ENCODE measurements at regions not wholly inside any gene's neighbourhood (a gene's known extent, or its start where the extent isn't known, plus 50 kb on each side); places are given as distances from the start of the nearest gene placed in this dataset.

DNA sequence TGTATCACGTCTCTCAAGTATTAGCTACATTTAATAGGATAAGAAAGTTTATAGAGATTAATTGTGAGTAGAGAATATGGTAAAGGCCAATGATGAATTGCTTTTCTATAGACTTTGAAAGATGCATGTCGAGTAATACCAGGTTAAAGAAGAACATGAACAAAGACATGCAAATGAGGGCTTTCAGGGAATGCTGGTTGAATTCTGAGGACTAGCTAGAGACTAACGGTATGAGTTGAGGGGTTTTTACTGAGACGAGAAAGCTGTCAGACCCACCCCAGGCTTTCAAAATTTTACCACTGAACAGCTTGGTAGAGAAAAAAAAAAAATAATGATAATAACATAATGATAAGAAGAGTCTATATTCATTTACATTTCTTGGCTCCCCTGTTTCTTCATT lies 796.0 kb upstream of the CDH8 start:
- H3K23ac ChIP-seq (ENCODE audit: insufficient read length, low read depth, low read length) = no peak overlapping the region
- H3K9me3 ChIP-seq (ENCODE audit: control insufficient read depth, low read depth, low read length) = no peaks in the 10 kb centered on the region
- H3K79me2 ChIP-seq (ENCODE audit: insufficient read depth, low read length) = no peaks in the 10 kb centered on the region
- no peaks in the 10 kb centered on the region for H3K23me2 ChIP-seq (ENCODE audit: insufficient read length, low read depth, low read length, poor library complexity, severe bottlenecking)
- H3K4ac ChIP-seq (ENCODE audit: low read depth, low read length) = no peak overlapping the region
- no peak overlapping the region for H3K27ac ChIP-seq (ENCODE audit: insufficient read length, low read depth, low read length)
- H3K9me3 Mint-ChIP-seq = no peaks in the 10 kb centered on the region
- no peak overlapping the region for H2BK5ac ChIP-seq (ENCODE audit: insufficient read length, low read length)
- H3K36me3 Mint-ChIP-seq (ENCODE audit: insufficient read depth in 1 of 3, low read depth in 3 of 3) = no peaks in the 10 kb centered on the region
- no peaks in the 10 kb centered on the region; the same call in 1 of the 2 replicates for H3K27me3 Mint-ChIP-seq (ENCODE audit: low read depth)
- no peaks in the 10 kb centered on the region for H4K20me1 ChIP-seq (ENCODE audit: control insufficient read depth, insufficient read depth, insufficient read length)
- no peak overlapping the region for H4K5ac ChIP-seq (ENCODE audit: insufficient read length, low read depth, low read length)
- H2AK5ac ChIP-seq (ENCODE audit: insufficient read length, low read length) = no peak overlapping the region
- WGBS (ENCODE audit: extremely low coverage, insufficient read length, low lambda C conversion rate) = no CpG with 5 or more reads among the region's 4 CpGs
- no peak overlapping the region for H3K4me3 Mint-ChIP-seq
- H3K27me3 ChIP-seq (ENCODE audit: insufficient read depth, low read length) = no peaks in the 10 kb centered on the region
- H3K4me1 Mint-ChIP-seq = peaks cover 17 to 19% of the 10 kb centered on the region in 2 experiments
- no peak overlapping the region for H2BK15ac ChIP-seq (ENCODE audit: low read depth, low read length)
- H3K18ac ChIP-seq (ENCODE audit: insufficient read length, low read depth, low read length) = no peak overlapping the region
- no peak overlapping the region for H3K4me2 ChIP-seq (ENCODE audit: insufficient read depth, insufficient read length, low read length)
- no peak overlapping the region for H3K27ac Mint-ChIP-seq
- H3T11ph ChIP-seq (ENCODE audit: low read length) = no peak overlapping the region
- no peak overlapping the region for H2BK20ac ChIP-seq (ENCODE audit: low read depth, low read length, poor library complexity, severe bottlenecking)
- no peak overlapping the region for H4K8ac ChIP-seq (replicated peaks; ENCODE audit: insufficient read length, low read depth, low read length)
- H3K14ac ChIP-seq (ENCODE audit: insufficient read depth, low read length) = no peak overlapping the region
- TF ChIP-seq, protein P1, sequence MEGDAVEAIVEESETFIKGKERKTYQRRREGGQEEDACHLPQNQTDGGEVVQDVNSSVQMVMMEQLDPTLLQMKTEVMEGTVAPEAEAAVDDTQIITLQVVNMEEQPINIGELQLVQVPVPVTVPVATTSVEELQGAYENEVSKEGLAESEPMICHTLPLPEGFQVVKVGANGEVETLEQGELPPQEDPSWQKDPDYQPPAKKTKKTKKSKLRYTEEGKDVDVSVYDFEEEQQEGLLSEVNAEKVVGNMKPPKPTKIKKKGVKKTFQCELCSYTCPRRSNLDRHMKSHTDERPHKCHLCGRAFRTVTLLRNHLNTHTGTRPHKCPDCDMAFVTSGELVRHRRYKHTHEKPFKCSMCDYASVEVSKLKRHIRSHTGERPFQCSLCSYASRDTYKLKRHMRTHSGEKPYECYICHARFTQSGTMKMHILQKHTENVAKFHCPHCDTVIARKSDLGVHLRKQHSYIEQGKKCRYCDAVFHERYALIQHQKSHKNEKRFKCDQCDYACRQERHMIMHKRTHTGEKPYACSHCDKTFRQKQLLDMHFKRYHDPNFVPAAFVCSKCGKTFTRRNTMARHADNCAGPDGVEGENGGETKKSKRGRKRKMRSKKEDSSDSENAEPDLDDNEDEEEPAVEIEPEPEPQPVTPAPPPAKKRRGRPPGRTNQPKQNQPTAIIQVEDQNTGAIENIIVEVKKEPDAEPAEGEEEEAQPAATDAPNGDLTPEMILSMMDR (conservative IDR thresholded peaks at IDR 0.05) = no peak
- no peak overlapping the region for H2BK120ac ChIP-seq (ENCODE audit: low read depth, low read length, poor library complexity, severe bottlenecking)
- no peak for DNase-seq
- no peaks in the 10 kb centered on the region for H3K4me1 ChIP-seq (ENCODE audit: insufficient read depth, low read length)
- no peak overlapping the region for H4K91ac ChIP-seq (ENCODE audit: insufficient read length, low read depth, low read length)
- H3K9ac ChIP-seq (ENCODE audit: extremely low read depth, insufficient read length, low read length) = no peak overlapping the region
- H3K56ac ChIP-seq (ENCODE audit: insufficient read length, low read depth, low read length) = no peak overlapping the region
- H2BK12ac ChIP-seq (ENCODE audit: insufficient read length, low read depth, low read length) = no peak overlapping the region
- no peak overlapping the region for H2AFZ ChIP-seq (ENCODE audit: low read length)
- H3K79me1 ChIP-seq (ENCODE audit: insufficient read depth, low read depth, low read length, poor library complexity, severe bottlenecking) = no peaks in the 10 kb centered on the region

Data from H9 (cell line).